LNCaP clone FGC (cell line): ENCODE measurements at regions not wholly inside any gene's neighbourhood (a gene's known extent, or its start where the extent isn't known, plus 50 kb on each side); places are given as distances from the start of the nearest gene placed in this dataset.
A peak's percentile ranks its signal among the peaks of the same experiment; 100 is the strongest.

Experiments
- DNase-seq: peaks from one replicate; pipeline ENCODE4 v3.0.0-alpha.2; 2011; ENCODE audit warnings: low read depth
- H3K4me3 ChIP-seq: 2 replicates; pipeline ENCODE4 v1.5.1; 2011; ENCODE audit warnings: mild to moderate bottlenecking, low read depth, low read length, control low read depth
- CTCF ChIP-seq: IDR thresholded peaks from 2 replicates; pipeline ENCODE4 v1.5.1; 2012; ENCODE audit warnings: mild to moderate bottlenecking; ENCODE audit not compliant: control insufficient read depth, insufficient read depth; ENCODE audit errors: extremely low read depth

GRCh38 chr9:30235068-30235467 is 2149.4 kb upstream of the ACO1 start:
- TF ChIP-seq CTCF = no peak
- no peak overlapping the region for H3K4me3 ChIP-seq
- no peak for DNase-seq

DNA sequence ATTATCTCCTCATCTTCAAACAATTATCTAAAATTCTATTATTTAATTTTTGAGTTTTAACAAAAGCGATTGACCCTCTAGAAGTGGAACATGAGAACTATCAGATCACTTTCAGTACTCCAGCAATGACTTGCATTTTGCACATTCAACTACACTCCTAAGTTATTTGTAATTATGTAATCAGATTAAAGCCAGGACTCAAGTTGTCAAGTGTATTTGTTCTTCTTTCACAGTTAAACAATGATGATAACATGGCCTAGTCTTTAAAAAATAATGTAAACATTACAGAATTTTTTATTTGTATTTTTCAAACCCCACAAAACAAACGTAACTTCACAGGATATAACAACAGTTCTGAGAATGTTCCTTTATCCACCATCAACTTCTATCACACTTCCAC is 2148.9 kb upstream of the ACO1 start:
- no peak overlapping the region for H3K4me3 ChIP-seq
- peak; percentile 74 for DNase-seq
- no peak for TF ChIP-seq CTCF

DNA sequence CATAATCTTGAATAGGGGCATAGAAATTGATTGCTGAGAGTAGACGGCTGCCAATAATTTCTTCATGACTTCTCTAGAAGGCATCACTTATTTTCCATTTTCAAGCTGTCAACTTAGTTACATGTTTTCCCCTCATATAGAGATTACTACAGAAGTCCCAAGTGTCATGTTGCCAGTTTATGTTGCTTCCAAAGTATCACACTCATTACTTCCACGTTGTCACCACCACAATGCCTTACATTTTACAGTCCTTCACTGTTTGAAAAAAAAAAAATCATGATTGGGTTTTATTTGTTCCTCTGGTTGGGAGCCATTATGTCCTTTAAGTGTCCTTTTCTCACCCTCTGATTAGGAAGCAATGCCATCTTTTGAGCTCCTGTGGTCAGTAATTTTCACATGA is 2144.6 kb upstream of the ACO1 start:
- no peak for TF ChIP-seq CTCF
- no peak overlapping the region for H3K4me3 ChIP-seq
- DNase-seq = no peak

DNA sequence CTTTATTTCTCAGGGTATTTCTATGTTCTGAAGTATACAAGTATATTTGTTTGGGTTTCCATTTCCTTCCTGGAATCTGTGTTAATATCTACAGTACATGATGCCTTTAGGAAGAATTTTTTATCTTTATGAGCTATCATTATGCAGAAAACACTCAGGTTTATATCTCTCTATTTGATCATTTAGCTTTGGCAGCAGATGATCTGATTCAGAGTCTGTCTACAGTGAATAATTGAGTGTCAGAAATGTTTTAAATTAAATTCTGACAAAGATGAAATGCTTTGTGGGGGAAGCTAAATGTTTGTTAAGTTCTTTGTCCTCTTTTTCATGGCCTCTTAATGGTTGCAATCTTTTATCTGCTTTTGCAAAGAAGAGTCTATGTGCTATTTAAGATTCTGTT is 2141.0 kb upstream of the ACO1 start:
- no peak for TF ChIP-seq CTCF
- no peak overlapping the region for H3K4me3 ChIP-seq
- DNase-seq = peak; percentile 18

GRCh38 chr9:30244877-30245276 is 2139.6 kb upstream of the ACO1 start:
- TF ChIP-seq CTCF = no peak
- H3K4me3 ChIP-seq = no peak overlapping the region
- no peak for DNase-seq

DNA sequence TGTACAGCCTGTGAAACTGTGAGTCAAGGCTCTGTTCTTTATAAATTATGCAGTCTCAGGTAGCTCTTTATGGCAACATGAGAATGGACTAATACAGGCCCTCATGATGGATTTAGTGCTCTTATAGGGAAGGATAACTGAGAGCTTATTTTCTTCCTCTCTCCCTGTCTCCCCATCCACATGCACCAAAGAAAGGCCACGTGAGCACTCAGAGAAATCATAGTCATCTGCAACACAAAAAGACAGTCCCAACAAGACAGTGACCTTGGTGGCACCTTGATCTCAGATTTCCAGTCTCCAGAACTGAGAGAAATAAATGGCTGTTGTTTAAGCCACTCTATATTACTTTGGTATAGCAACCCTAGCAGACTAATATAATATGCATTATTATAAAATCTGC is 2133.6 kb upstream of the ACO1 start:
- no peak for TF ChIP-seq CTCF
- H3K4me3 ChIP-seq = no peak overlapping the region
- no peak for DNase-seq

GRCh38 chr9:30258094-30258493 is 2126.3 kb upstream of the ACO1 start:
- no peak for TF ChIP-seq CTCF
- no peak for DNase-seq
- H3K4me3 ChIP-seq = no peak overlapping the region
